ENCODE measurements at regions not wholly inside any gene's neighbourhood (a gene's known extent, or its start where the extent isn't known, plus 50 kb on each side); places are given as distances from the start of the nearest gene placed in this dataset.
A peak's percentile ranks its signal among the peaks of the same experiment; 100 is the strongest.

DNA sequence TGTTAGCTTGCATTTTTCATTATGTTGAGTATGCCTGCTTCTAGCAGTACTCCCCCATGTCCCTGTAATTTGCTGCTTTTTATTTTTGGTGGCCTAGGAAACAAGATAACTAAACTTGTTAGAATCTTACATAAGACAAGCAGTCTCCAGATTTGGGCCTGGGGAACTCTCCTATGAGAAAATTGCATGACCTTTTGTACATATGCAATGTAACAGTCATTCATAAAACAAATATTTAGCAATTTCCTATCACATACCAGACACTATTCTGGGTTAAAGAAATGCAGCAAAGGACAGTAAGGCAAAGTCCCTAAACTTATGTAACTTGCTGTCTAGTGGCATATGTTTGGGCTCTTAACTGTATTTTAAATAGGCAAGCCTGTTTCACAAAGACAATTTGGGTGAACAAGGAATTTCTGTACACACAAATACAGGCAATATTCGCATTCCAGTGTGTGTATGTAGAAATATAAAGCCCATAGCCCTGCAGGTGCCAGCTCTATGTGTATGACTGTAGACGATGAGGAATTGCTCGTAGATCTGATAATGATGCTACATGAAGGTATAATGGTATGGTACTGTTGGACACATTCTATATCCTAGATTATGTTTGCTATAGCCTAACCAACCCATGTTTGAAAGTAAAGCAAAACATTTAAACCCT, 305.2 kb upstream of the CITED2 start:
- no peak overlapping the region for H3K4me3 ChIP-seq (ENCODE audit: low read length)
- DNase-seq (ENCODE audit: low read depth), result no peak
- no peak for TF ChIP-seq CTCF (IDR thresholded peaks at IDR 0.05; ENCODE audit: insufficient read depth, low read depth, low read length, missing control alignments)

- H3K4me3 ChIP-seq (ENCODE audit: low read length), result no peak overlapping the region
- TF ChIP-seq CTCF (IDR thresholded peaks at IDR 0.05; ENCODE audit: insufficient read depth, low read depth, low read length, missing control alignments), result no peak
- peak; percentile 17 for DNase-seq (ENCODE audit: low read depth)
Measured at GRCh38 chr6:139676718-139677117, 302.3 kb upstream of the CITED2 start.

- no peak for DNase-seq (ENCODE audit: low read depth)
- no peak for TF ChIP-seq CTCF (IDR thresholded peaks at IDR 0.05; ENCODE audit: insufficient read depth, low read depth, low read length, missing control alignments)
- H3K4me3 ChIP-seq (ENCODE audit: low read length), result no peak overlapping the region
Measured at GRCh38 chr6:139666284-139666683, 291.8 kb upstream of the CITED2 start.

GRCh38 chr6:139663996-139664395, 289.5 kb upstream of the CITED2 start:
- DNase-seq (ENCODE audit: low read depth), result no peak
- no peak overlapping the region for H3K4me3 ChIP-seq (ENCODE audit: low read length)
- TF ChIP-seq CTCF (IDR thresholded peaks at IDR 0.05; ENCODE audit: insufficient read depth, low read depth, low read length, missing control alignments), result no peak

DNA sequence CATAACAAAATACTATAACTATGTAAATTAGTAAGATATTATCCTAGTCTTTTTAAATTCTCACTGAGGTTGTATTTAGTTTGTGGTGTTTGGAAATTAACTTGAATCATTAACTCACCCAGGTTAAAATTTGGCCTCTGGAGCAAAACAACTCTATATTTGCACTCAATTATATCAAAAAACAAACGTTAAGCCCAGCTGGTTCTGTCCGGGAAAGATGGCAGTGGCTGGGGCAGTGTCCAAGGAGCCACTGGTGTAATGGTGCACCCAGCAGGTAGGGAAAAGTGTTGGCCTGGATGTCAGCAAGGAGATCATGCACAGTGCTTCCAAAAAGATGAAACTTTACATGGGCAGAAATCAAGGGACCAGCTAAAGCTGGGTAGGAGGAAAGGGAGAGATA, 285.3 kb upstream of the CITED2 start:
- no peak overlapping the region for H3K4me3 ChIP-seq (ENCODE audit: low read length)
- DNase-seq (ENCODE audit: low read depth), result no peak
- no peak for TF ChIP-seq CTCF (IDR thresholded peaks at IDR 0.05; ENCODE audit: insufficient read depth, low read depth, low read length, missing control alignments)

DNA sequence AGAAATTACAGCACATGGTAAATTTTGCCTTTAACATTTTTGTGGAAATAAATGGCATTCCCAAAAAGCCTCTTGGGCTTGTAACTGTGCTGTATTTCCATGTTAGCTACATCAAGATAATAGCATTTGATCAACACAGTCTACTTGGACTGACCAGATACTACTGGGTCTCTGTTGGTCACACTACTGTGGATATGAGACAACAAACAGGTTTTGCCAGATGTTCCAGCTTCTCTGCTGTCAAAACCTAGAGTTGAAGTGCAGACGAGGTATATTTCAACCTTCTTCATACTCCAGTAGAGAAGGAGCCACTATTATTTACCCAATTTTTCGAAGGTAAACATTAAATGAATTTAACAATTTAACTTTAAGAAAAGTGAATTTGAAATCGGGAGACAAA, 284.7 kb upstream of the CITED2 start:
- no peak for TF ChIP-seq CTCF (IDR thresholded peaks at IDR 0.05; ENCODE audit: insufficient read depth, low read depth, low read length, missing control alignments)
- DNase-seq (ENCODE audit: low read depth), result peak; percentile 71
- no peak overlapping the region for H3K4me3 ChIP-seq (ENCODE audit: low read length)

GRCh38 chr6:139657119-139657518, 282.7 kb upstream of the CITED2 start:
- DNase-seq (ENCODE audit: low read depth), result no peak
- H3K4me3 ChIP-seq (ENCODE audit: low read length), result no peak overlapping the region
- no peak for TF ChIP-seq CTCF (IDR thresholded peaks at IDR 0.05; ENCODE audit: insufficient read depth, low read depth, low read length, missing control alignments)

Data from epithelial cell of esophagus (primary cell).